Panc1 (cell line): ENCODE measurements at regions not wholly inside any gene's neighbourhood (a gene's known extent, or its start where the extent isn't known, plus 50 kb on each side); places are given as distances from the start of the nearest gene placed in this dataset.

Source experiments
- CTCF ChIP-seq: fragments of 450-650 bp; IDR thresholded peaks from 2 replicates; pipeline ENCODE4 v1.5.1; 2017; ENCODE audit warnings: mild to moderate bottlenecking
- POLR2AphosphoS5 ChIP-seq: IDR thresholded peaks from 2 replicates; pipeline ENCODE4 v1.6.1; 2012; ENCODE audit warnings: mild to moderate bottlenecking, low read depth, low read length, moderate library complexity
- REST ChIP-seq, 2 experiments: IDR thresholded peaks; 2 replicates each; pipeline ENCODE4 v1.6.1; 2011 to 2012; ENCODE audit warnings: low read depth in 2 of 2, control low read depth in 1 of 2, low read length in 1 of 2, mild to moderate bottlenecking in 1 of 2, moderate library complexity in 1 of 2; ENCODE audit not compliant: insufficient read depth in 1 of 2
- TCF7L2 ChIP-seq: IDR thresholded peaks from 2 replicates; pipeline ENCODE4 v1.6.1; 2011; ENCODE audit warnings: mild to moderate bottlenecking, low read depth, low read length, inconsistent platforms

- TF ChIP-seq CTCF: peak; percentile 78
- TF ChIP-seq REST (IDR thresholded peaks at IDR 0.05; ENCODE audit: insufficient read depth in 1 of 2, low read depth in 2 of 2, low read length in 1 of 2): no peak
- no peak for TF ChIP-seq POLR2AphosphoS5
- TF ChIP-seq TCF7L2: no peak
Observed at GRCh38 chr20:50380697-50381040, 129.5 kb upstream of the PTPN1 start.
